Activated T-helper 1 cell treated with anti-CD3 and anti-CD28 coated beads, Interleukin-12 subunit alpha, Interleukin-12 subunit beta, Interleukin-2, Interleukin-4 antibody, amounts not matched to agents 30 ng/mL and 10 ng/mL and 1 ng/mL, durations not matched to agents 14 hours and 24 hours and 36 hours (primary cell): ENCODE measurements at regions not wholly inside any gene's neighbourhood (a gene's known extent, or its start where the extent isn't known, plus 50 kb on each side); places are given as distances from the start of the nearest gene placed in this dataset.

Experiments
- DNase-seq: peaks from one replicate; pipeline ENCODE4 v3.0.0; 2021; ENCODE audit warnings: low spot score
- H3K27ac Mint-ChIP-seq: one replicate; pipeline ENCODE4 v1.8.0; 2021; ENCODE audit warnings: mild to moderate bottlenecking, mixed read lengths
- H3K27me3 Mint-ChIP-seq: one replicate; pipeline ENCODE4 v1.8.0; 2022; ENCODE audit warnings: mild to moderate bottlenecking, moderate library complexity, mixed read lengths; ENCODE audit not compliant: insufficient read depth
- H3K36me3 Mint-ChIP-seq: one replicate; pipeline ENCODE4 v1.8.0; 2021; ENCODE audit warnings: low read depth, mixed read lengths
- H3K4me1 Mint-ChIP-seq: one replicate; pipeline ENCODE4 v1.8.0; 2021; ENCODE audit warnings: low read depth, mixed read lengths
- H3K4me3 Mint-ChIP-seq: one replicate; pipeline ENCODE4 v1.8.0; 2021; ENCODE audit warnings: mild to moderate bottlenecking, moderate library complexity, mixed read lengths
- H3K9me3 Mint-ChIP-seq: one replicate; pipeline ENCODE4 v1.8.0; 2021; ENCODE audit warnings: mixed read lengths
- intact Hi-C: fragments of 100-400 bp; cut with micrococcal nuclease; formaldehyde crosslinking; loops from one replicate; pipeline ENCODE4 v1.15.1; 2024

GRCh38 chr21:26717146-26717739, 128.0 kb downstream of the ADAMTS1 start:
- H3K4me1 Mint-ChIP-seq: no peaks in the 10 kb centered on the region
- H3K27me3 Mint-ChIP-seq: no peaks in the 10 kb centered on the region
- no peak overlapping the region for H3K4me3 Mint-ChIP-seq
- DNase-seq: no peak
- H3K36me3 Mint-ChIP-seq: no peaks in the 10 kb centered on the region
- no peaks in the 10 kb centered on the region for H3K9me3 Mint-ChIP-seq
- H3K27ac Mint-ChIP-seq: no peak overlapping the region
- intact Hi-C loops: loop anchor here (1.0 to 5.0 kb wide), 3 partner anchors 546 to 985 kb away; partner anchors contain the start of gene APP

GRCh38 chr21:26715878-26716506, 129.2 kb downstream of the ADAMTS1 start:
- DNase-seq: no peak
- intact Hi-C loops: loop anchor here (1.0 to 5.0 kb wide), 3 partner anchors 545 to 1108 kb away; partner anchors contain the start of gene APP
- Mint-ChIP-seq H3K27me3 (no peaks in the 10 kb centered on the region), H3K4me3 (no peak overlapping the region), H3K27ac (no peak overlapping the region), H3K9me3 (no peaks in the 10 kb centered on the region), H3K4me1 (no peaks in the 10 kb centered on the region), H3K36me3 (no peaks in the 10 kb centered on the region)

- H3K36me3 Mint-ChIP-seq: no peaks in the 10 kb centered on the region
- H3K9me3 Mint-ChIP-seq: no peaks in the 10 kb centered on the region
- DNase-seq: no peak
- no peak overlapping the region for H3K27ac Mint-ChIP-seq
- intact Hi-C loops: loop anchor here (5.0 kb wide), 1 partner anchor 987 kb away; no protein-coding TSS in a partner anchor
- H3K4me1 Mint-ChIP-seq: no peaks in the 10 kb centered on the region
- no peak overlapping the region for H3K4me3 Mint-ChIP-seq
- no peaks in the 10 kb centered on the region for H3K27me3 Mint-ChIP-seq
These were observed 130.1 kb downstream of the ADAMTS1 start for GRCh38 chr21:26715116-26715515.

GRCh38 chr21:26710155-26710554, 135.1 kb downstream of the ADAMTS1 start:
- no peaks in the 10 kb centered on the region for H3K9me3 Mint-ChIP-seq
- H3K36me3 Mint-ChIP-seq: no peaks in the 10 kb centered on the region
- no peak for DNase-seq
- H3K27me3 Mint-ChIP-seq: no peaks in the 10 kb centered on the region
- intact Hi-C loops: no loop called here
- no peaks in the 10 kb centered on the region for H3K4me1 Mint-ChIP-seq
- no peak overlapping the region for H3K27ac Mint-ChIP-seq
- H3K4me3 Mint-ChIP-seq: no peak overlapping the region

- Mint-ChIP-seq H3K27me3 (no peaks in the 10 kb centered on the region), H3K27ac (no peak overlapping the region), H3K9me3 (no peaks in the 10 kb centered on the region), H3K4me1 (no peaks in the 10 kb centered on the region), H3K36me3 (no peaks in the 10 kb centered on the region), H3K4me3 (no peak overlapping the region)
- DNase-seq: no peak
- intact Hi-C loops: no loop called here
These were observed 136.0 kb upstream of the CYYR1 start for GRCh38 chr21:26709090-26709489.

GRCh38 chr21:26708223-26708800, 135.2 kb upstream of the CYYR1 start:
- intact Hi-C loops: no loop called here
- no peaks in the 10 kb centered on the region for H3K4me1 Mint-ChIP-seq
- no peaks in the 10 kb centered on the region for H3K27me3 Mint-ChIP-seq
- DNase-seq: no peak
- H3K27ac Mint-ChIP-seq: no peak overlapping the region
- H3K4me3 Mint-ChIP-seq: no peak overlapping the region
- H3K36me3 Mint-ChIP-seq: no peaks in the 10 kb centered on the region
- no peaks in the 10 kb centered on the region for H3K9me3 Mint-ChIP-seq

- Mint-ChIP-seq H3K4me1 (no peaks in the 10 kb centered on the region), H3K36me3 (no peaks in the 10 kb centered on the region), H3K27ac (no peak overlapping the region), H3K27me3 (no peaks in the 10 kb centered on the region), H3K4me3 (no peak overlapping the region), H3K9me3 (no peaks in the 10 kb centered on the region)
- no peak for DNase-seq
- intact Hi-C loops: no loop called here
These were observed 134.2 kb upstream of the CYYR1 start for GRCh38 chr21:26707246-26707645.

GRCh38 chr21:26698416-26698815, 125.3 kb upstream of the CYYR1 start:
- no peak overlapping the region for H3K27ac Mint-ChIP-seq
- H3K27me3 Mint-ChIP-seq: peaks cover 2% of the 10 kb centered on the region
- no peaks in the 10 kb centered on the region for H3K9me3 Mint-ChIP-seq
- no peak for DNase-seq
- intact Hi-C loops: no loop called here
- H3K36me3 Mint-ChIP-seq: no peaks in the 10 kb centered on the region
- no peak overlapping the region for H3K4me3 Mint-ChIP-seq
- no peaks in the 10 kb centered on the region for H3K4me1 Mint-ChIP-seq

- DNase-seq: no peak
- H3K27ac Mint-ChIP-seq: no peak overlapping the region
- intact Hi-C loops: no loop called here
- H3K4me1 Mint-ChIP-seq: no peaks in the 10 kb centered on the region
- peaks cover under 1% of the 10 kb centered on the region for H3K9me3 Mint-ChIP-seq
- peaks cover 2% of the 10 kb centered on the region for H3K27me3 Mint-ChIP-seq
- no peak overlapping the region for H3K4me3 Mint-ChIP-seq
- no peaks in the 10 kb centered on the region for H3K36me3 Mint-ChIP-seq
These were observed 118.3 kb upstream of the CYYR1 start for GRCh38 chr21:26691416-26691815.

- Mint-ChIP-seq H3K4me1 (no peaks in the 10 kb centered on the region), H3K4me3 (no peak overlapping the region), H3K9me3 (peaks cover 3% of the 10 kb centered on the region), H3K36me3 (no peaks in the 10 kb centered on the region), H3K27ac (no peak overlapping the region), H3K27me3 (no peaks in the 10 kb centered on the region)
- intact Hi-C loops: no loop called here
- no peak for DNase-seq
These were observed 113.6 kb upstream of the CYYR1 start for GRCh38 chr21:26686705-26687104.

- no peak overlapping the region for H3K27ac Mint-ChIP-seq
- no peaks in the 10 kb centered on the region for H3K27me3 Mint-ChIP-seq
- no peak for DNase-seq
- no peaks in the 10 kb centered on the region for H3K36me3 Mint-ChIP-seq
- H3K9me3 Mint-ChIP-seq: peaks cover 3% of the 10 kb centered on the region
- no peaks in the 10 kb centered on the region for H3K4me1 Mint-ChIP-seq
- H3K4me3 Mint-ChIP-seq: no peak overlapping the region
- intact Hi-C loops: no loop called here
These were observed 113.2 kb upstream of the CYYR1 start for GRCh38 chr21:26686278-26686677.

- no peaks in the 10 kb centered on the region for H3K4me1 Mint-ChIP-seq
- no peak overlapping the region for H3K27ac Mint-ChIP-seq
- no peak overlapping the region for H3K4me3 Mint-ChIP-seq
- no peak for DNase-seq
- peaks cover 3% of the 10 kb centered on the region for H3K9me3 Mint-ChIP-seq
- no peaks in the 10 kb centered on the region for H3K27me3 Mint-ChIP-seq
- intact Hi-C loops: no loop called here
- H3K36me3 Mint-ChIP-seq: no peaks in the 10 kb centered on the region
These were observed 111.8 kb upstream of the CYYR1 start for GRCh38 chr21:26684889-26685288.

GRCh38 chr21:26683996-26684395, 110.9 kb upstream of the CYYR1 start:
- no peaks in the 10 kb centered on the region for H3K4me1 Mint-ChIP-seq
- H3K27me3 Mint-ChIP-seq: no peaks in the 10 kb centered on the region
- peaks cover 3% of the 10 kb centered on the region for H3K9me3 Mint-ChIP-seq
- intact Hi-C loops: no loop called here
- no peak overlapping the region for H3K27ac Mint-ChIP-seq
- H3K4me3 Mint-ChIP-seq: no peak overlapping the region
- no peak for DNase-seq
- no peaks in the 10 kb centered on the region for H3K36me3 Mint-ChIP-seq
